SH-SY5Y (cell line): ENCODE measurements at regions not wholly inside any gene's neighbourhood (a gene's known extent, or its start where the extent isn't known, plus 50 kb on each side); places are given as distances from the start of the nearest gene placed in this dataset.

Experiments
- GATA2 ChIP-seq: IDR thresholded peaks from 2 replicates; pipeline ENCODE4 v1.6.1; 2011; ENCODE audit warnings: mild to moderate bottlenecking, low read depth, low read length
- GATA3 ChIP-seq: IDR thresholded peaks from 2 replicates; pipeline ENCODE4 v1.6.1; 2011; ENCODE audit warnings: low read depth, mild to moderate bottlenecking, low read length, moderate library complexity

DNA sequence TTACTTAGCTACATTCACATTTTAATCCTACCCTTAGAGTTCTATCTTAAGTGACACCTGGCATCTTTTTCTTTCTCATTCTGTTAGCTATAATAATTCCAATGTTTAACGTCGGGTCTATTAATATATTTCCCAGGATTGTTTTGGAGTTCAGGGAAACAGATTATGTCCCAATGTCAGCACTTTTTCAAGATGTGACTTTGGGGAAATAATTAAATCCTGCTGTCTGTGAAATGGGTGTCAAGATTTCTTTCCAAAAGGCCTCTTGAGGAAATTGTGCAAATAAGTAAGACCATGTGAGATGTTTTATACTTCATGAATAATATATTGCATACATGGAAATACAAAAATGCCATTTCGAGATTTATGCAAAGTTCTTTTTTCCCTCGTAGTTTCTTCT lies 887.6 kb upstream of the SEL1L start:
- TF ChIP-seq GATA3 (no peak), GATA2 (no peak)
